ENCODE measurements at regions not wholly inside any gene's neighbourhood (a gene's known extent, or its start where the extent isn't known, plus 50 kb on each side); places are given as distances from the start of the nearest gene placed in this dataset.

DNA sequence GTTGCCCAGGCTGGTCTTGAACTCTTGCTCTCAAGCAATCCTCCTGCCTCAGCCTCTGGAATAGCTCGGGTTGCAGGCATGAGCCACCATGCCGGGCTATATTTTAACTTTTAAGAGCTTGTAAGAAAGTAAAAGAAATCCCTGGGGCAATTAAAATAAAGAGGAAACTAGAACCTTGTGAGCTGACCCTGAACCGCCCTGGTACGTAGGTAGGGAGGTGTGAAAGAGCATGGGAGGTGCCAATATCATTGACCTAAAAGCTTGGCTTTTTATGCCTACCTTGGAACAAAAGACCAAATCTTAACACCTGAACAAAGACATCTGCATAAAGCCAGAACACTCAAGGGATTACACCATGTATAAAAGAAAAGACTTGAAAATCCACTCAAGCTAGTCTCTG lies 595.1 kb downstream of the SOX6 start:
- ChIA-PET POLR2A (no interaction called here), CTCF (no interaction called here)
- peaks cover 20% of the 10 kb centered on the region for H3K27me3 Mint-ChIP-seq
- H3K4me3 ChIP-seq (ENCODE audit: low read length), result no peak overlapping the region
- no peaks in the 10 kb centered on the region for H3K9me3 Mint-ChIP-seq
- no peaks in the 10 kb centered on the region for H3K27me3 ChIP-seq (ENCODE audit: control insufficient read depth in 1 of 2, insufficient read depth in 2 of 2, low read length in 2 of 2)
- intact Hi-C loops (cut with DNase I, micrococcal nuclease), result no loop called here
- H3K4me1 ChIP-seq (ENCODE audit: insufficient read depth, low read length), result no peaks in the 10 kb centered on the region
- no peak overlapping the region for H3K27ac Mint-ChIP-seq
- no peak overlapping the region for H3K27ac ChIP-seq (ENCODE audit: low read depth in 1 of 2, low read length in 2 of 2)
- TF ChIP-seq, protein P1, sequence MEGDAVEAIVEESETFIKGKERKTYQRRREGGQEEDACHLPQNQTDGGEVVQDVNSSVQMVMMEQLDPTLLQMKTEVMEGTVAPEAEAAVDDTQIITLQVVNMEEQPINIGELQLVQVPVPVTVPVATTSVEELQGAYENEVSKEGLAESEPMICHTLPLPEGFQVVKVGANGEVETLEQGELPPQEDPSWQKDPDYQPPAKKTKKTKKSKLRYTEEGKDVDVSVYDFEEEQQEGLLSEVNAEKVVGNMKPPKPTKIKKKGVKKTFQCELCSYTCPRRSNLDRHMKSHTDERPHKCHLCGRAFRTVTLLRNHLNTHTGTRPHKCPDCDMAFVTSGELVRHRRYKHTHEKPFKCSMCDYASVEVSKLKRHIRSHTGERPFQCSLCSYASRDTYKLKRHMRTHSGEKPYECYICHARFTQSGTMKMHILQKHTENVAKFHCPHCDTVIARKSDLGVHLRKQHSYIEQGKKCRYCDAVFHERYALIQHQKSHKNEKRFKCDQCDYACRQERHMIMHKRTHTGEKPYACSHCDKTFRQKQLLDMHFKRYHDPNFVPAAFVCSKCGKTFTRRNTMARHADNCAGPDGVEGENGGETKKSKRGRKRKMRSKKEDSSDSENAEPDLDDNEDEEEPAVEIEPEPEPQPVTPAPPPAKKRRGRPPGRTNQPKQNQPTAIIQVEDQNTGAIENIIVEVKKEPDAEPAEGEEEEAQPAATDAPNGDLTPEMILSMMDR (IDR thresholded peaks at IDR 0.05), result no peak
- H3K4me1 Mint-ChIP-seq (ENCODE audit: low read depth), result no peaks in the 10 kb centered on the region
- ATAC-seq (ENCODE audit: poor library complexity) (no peak), DNase-seq (no peak)
- no peak overlapping the region for H3K4me3 Mint-ChIP-seq
- H3K36me3 ChIP-seq (ENCODE audit: insufficient read depth, low read length), result no peaks in the 10 kb centered on the region
- no peaks in the 10 kb centered on the region for H3K36me3 Mint-ChIP-seq (ENCODE audit: low read depth)
- peaks cover 0 to 6% of the 10 kb centered on the region in 2 experiments for H3K9me3 ChIP-seq (ENCODE audit: control insufficient read depth in 1 of 2, insufficient read depth in 1 of 2, low read length in 2 of 2)

DNA sequence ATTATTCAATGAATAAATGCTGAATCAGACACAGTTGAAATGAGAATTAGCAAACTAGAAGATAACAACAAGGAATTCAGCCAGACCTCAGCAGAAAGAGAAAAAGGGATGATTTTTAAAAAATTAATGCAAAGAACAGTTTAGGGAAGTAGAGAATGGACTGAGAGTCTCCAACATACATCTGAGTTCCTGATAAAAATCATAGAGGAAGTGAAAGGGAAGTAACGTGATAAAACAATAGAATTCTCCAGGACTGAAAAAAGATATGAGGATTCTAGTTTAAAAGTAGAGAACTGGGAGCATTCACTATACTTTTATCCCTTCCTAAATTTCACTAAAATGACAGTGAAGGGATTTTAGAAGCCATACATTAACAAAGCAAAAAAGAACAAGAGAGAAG lies 592.0 kb downstream of the SOX6 start:
- Mint-ChIP-seq H3K4me1 (ENCODE audit: low read depth) (no peaks in the 10 kb centered on the region), H3K27me3 (peaks cover 6% of the 10 kb centered on the region), H3K4me3 (no peak overlapping the region), H3K9me3 (no peaks in the 10 kb centered on the region), H3K27ac (no peak overlapping the region), H3K36me3 (ENCODE audit: low read depth) (no peaks in the 10 kb centered on the region)
- Histone ChIP-seq H3K9me3 (ENCODE audit: control insufficient read depth in 1 of 2, insufficient read depth in 1 of 2, low read length in 2 of 2) (no peaks in the 10 kb centered on the region), H3K27me3 (ENCODE audit: control insufficient read depth in 1 of 2, insufficient read depth in 2 of 2, low read length in 2 of 2) (no peaks in the 10 kb centered on the region), H3K4me3 (ENCODE audit: low read length) (no peak overlapping the region), H3K4me1 (ENCODE audit: insufficient read depth, low read length) (no peaks in the 10 kb centered on the region), H3K27ac (ENCODE audit: low read depth in 1 of 2, low read length in 2 of 2) (no peak overlapping the region), H3K36me3 (ENCODE audit: insufficient read depth, low read length) (no peaks in the 10 kb centered on the region)
- ChIA-PET CTCF (interaction anchor here (1.5 kb wide), 1 partner anchor 10 kb away, joined by 3 read pairs; no protein-coding TSS in a partner anchor), POLR2A (no interaction called here)
- DNase-seq, result no peak
- intact Hi-C loops (cut with DNase I, micrococcal nuclease), result no loop called here
- TF ChIP-seq, protein P1 (IDR thresholded peaks at IDR 0.05), result no peak
- ATAC-seq (ENCODE audit: poor library complexity), result no peak

DNA sequence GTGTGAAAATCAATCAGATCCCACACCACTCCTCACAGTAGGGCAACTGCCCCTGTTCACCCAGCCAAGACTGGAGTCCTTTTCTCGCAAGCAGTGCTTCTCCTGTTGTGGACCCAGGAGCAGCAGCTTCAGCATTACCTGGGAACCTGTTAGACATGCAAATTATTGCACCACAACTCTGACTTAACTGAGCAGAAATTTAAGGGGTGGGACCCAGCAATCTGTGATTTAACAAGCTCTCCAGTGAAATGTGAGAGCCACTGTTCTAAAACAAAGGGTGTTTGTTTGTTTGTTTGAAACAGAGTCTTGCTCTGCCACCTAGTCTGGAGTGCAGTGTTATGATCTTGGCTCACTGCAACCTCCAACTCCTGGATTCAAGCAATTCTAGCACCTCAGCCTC lies 591.4 kb downstream of the SOX6 start:
- Mint-ChIP-seq H3K9me3 (no peaks in the 10 kb centered on the region), H3K36me3 (ENCODE audit: low read depth) (no peaks in the 10 kb centered on the region), H3K27ac (no peak overlapping the region), H3K4me1 (ENCODE audit: low read depth) (no peaks in the 10 kb centered on the region), H3K27me3 (peaks cover 6% of the 10 kb centered on the region), H3K4me3 (no peak overlapping the region)
- ChIA-PET POLR2A (no interaction called here), CTCF (interaction anchor here (1.5 kb wide), 1 partner anchor 9 kb away, joined by 3 read pairs; no protein-coding TSS in a partner anchor)
- no peaks in the 10 kb centered on the region for H3K9me3 ChIP-seq (ENCODE audit: control insufficient read depth in 1 of 2, insufficient read depth in 1 of 2, low read length in 2 of 2)
- no peak overlapping the region for H3K4me3 ChIP-seq (ENCODE audit: low read length)
- no peaks in the 10 kb centered on the region for H3K36me3 ChIP-seq (ENCODE audit: insufficient read depth, low read length)
- no peak for ATAC-seq (ENCODE audit: poor library complexity)
- DNase-seq, result no peak
- H3K27me3 ChIP-seq (ENCODE audit: control insufficient read depth in 1 of 2, insufficient read depth in 2 of 2, low read length in 2 of 2), result no peaks in the 10 kb centered on the region
- H3K27ac ChIP-seq (ENCODE audit: low read depth in 1 of 2, low read length in 2 of 2), result no peak overlapping the region
- intact Hi-C loops (cut with DNase I, micrococcal nuclease), result no loop called here
- no peaks in the 10 kb centered on the region for H3K4me1 ChIP-seq (ENCODE audit: insufficient read depth, low read length)
- TF ChIP-seq, protein P1 (IDR thresholded peaks at IDR 0.05), result no peak
